HCT116 (cell line): ENCODE measurements at regions not wholly inside any gene's neighbourhood (a gene's known extent, or its start where the extent isn't known, plus 50 kb on each side); places are given as distances from the start of the nearest gene placed in this dataset.

Experiments used
- ATAC-seq: fragments of 200-7000 bp; cut with Tn5 transposase; 2 replicates; pipeline ENCODE4 v1.9.1; 2020; ENCODE audit warnings: mild to moderate bottlenecking, moderate library complexity
- BruUV-seq: library from RNA; stranded (reverse); fragments of 400-500 nt; replicated peaks from 2 replicates; lab custom pipeline; 2021; lab: Mats Ljungman, UMichigan
- CTCF ChIA-PET: fragments of 300-600 bp; sonication (Branson Sonifier 250); formaldehyde crosslinking; loops from one replicate; lab custom pipeline; 2021; ENCODE audit warnings: antibody characterized with exemption; lab: Charles Lee
- POLR2A ChIA-PET: fragments of 300-600, 350-600 bp; sonication (Branson Sonifier 250); formaldehyde crosslinking; loops from one replicate; lab custom pipeline; 2021; ENCODE audit warnings: antibody characterized with exemption; lab: Charles Lee
- RAD21 ChIA-PET, 2 experiments: fragments of 300-600 bp; sonication (Branson Sonifier 250); formaldehyde crosslinking; loops; one replicate each; lab custom pipeline; 2023; ENCODE audit warnings: low total read pairs in 2 of 2; ENCODE audit not compliant: uncharacterized antibody in 2 of 2, unreplicated experiment in 2 of 2, low non-redundant PET in 1 of 2; lab: Charles Lee
- DNase-seq: peaks from one replicate; pipeline ENCODE4 v3.0.0-alpha.2; 2010; ENCODE audit warnings: low read depth, low spot score
- H2AFZ ChIP-seq: fragments of 200-600 bp; shearing (Covaris generic), sonication (generic); 2 replicates; pipeline ENCODE4 v1.6.1; 2017; ENCODE audit warnings: low read depth, mixed run types, mixed read lengths, antibody characterized with exemption, low read length; ENCODE audit not compliant: poor library complexity, severe bottlenecking
- H3K27ac ChIP-seq: 2 replicates; pipeline ENCODE4 v1.5.1; 2012; ENCODE audit warnings: low read depth, low read length
- H3K27me3 ChIP-seq: fragments of 200-600 bp; sonication (generic); 2 replicates; pipeline ENCODE4 v1.6.1; 2016; ENCODE audit warnings: mixed run types, low read length, mixed read lengths; ENCODE audit not compliant: insufficient read depth
- H3K36me3 ChIP-seq, 2 experiments: fragments of 200-500 bp in 1 of 2; fragments of 200-600 bp in 1 of 2; sonication (Bioruptor generic) in 1 of 2; sonication (generic) in 1 of 2; 2 replicates each; pipeline versions ENCODE4 v1.5.1 to v1.6.1; 2014 to 2016; ENCODE audit warnings: low read length in 2 of 2, inconsistent platforms in 1 of 2, mixed read lengths in 1 of 2, mixed run types in 1 of 2; ENCODE audit not compliant: insufficient read depth in 2 of 2, control insufficient read depth in 1 of 2
- H3K4me1 ChIP-seq, 2 experiments: fragments of 200-600 bp in 1 of 2; sonication (generic) in 1 of 2; 2 replicates each; pipeline versions ENCODE4 v1.5.1 to v1.6.1; 2012 to 2017; ENCODE audit warnings: low read length in 2 of 2, inconsistent platforms in 1 of 2, mild to moderate bottlenecking in 1 of 2, mixed read lengths in 1 of 2, mixed run types in 1 of 2, moderate library complexity in 1 of 2; ENCODE audit not compliant: insufficient read depth in 2 of 2, control insufficient read depth in 1 of 2
- H3K4me2 ChIP-seq: fragments of 200-600 bp; sonication (generic); 2 replicates; pipeline ENCODE4 v1.6.1; 2017; ENCODE audit warnings: mixed run types, low read length, mixed read lengths
- H3K4me3 ChIP-seq, 2 experiments: fragments of 200-600 bp in 1 of 2; sonication (generic) in 1 of 2; replicated peaks in 1 of 2; 2 replicates each; pipeline ENCODE4 v1.5.1; 2011 to 2016; ENCODE audit warnings: low read length in 2 of 2, control low read depth in 1 of 2, low read depth in 1 of 2, mild to moderate bottlenecking in 1 of 2, mixed read lengths in 1 of 2, mixed run types in 1 of 2
- H3K79me2 ChIP-seq: fragments of 200-600 bp; sonication (generic); 2 replicates; pipeline ENCODE4 v1.6.1; 2017; ENCODE audit warnings: mild to moderate bottlenecking, mixed run types, low read length, moderate library complexity, mixed read lengths; ENCODE audit not compliant: insufficient read depth
- H3K9ac ChIP-seq: fragments of 200-600 bp; sonication (generic); 2 replicates; pipeline ENCODE4 v1.6.1; 2016; ENCODE audit warnings: low read length, mixed read lengths
- H3K9me2 ChIP-seq: fragments of 200-600 bp; sonication (generic), shearing (Covaris generic); 2 replicates; pipeline ENCODE4 v1.6.1; 2017; ENCODE audit warnings: mixed run types, mild to moderate bottlenecking, moderate library complexity; ENCODE audit not compliant: insufficient read depth
- H3K9me3 ChIP-seq, 2 experiments: fragments of 200-500 bp in 1 of 2; fragments of 200-600 bp in 1 of 2; sonication (Bioruptor generic) in 1 of 2; sonication (generic) in 1 of 2; 2 replicates each; pipeline ENCODE4 v1.6.1; 2014 to 2017; ENCODE audit warnings: low read length in 2 of 2, mixed read lengths in 2 of 2, inconsistent platforms in 1 of 2, low read depth in 1 of 2, mild to moderate bottlenecking in 1 of 2, mixed run types in 1 of 2, moderate library complexity in 1 of 2; ENCODE audit not compliant: control insufficient read depth in 1 of 2, insufficient read depth in 1 of 2
- H4K20me1 ChIP-seq: fragments of 200-600 bp; sonication (generic), shearing (Covaris generic); 2 replicates; pipeline ENCODE4 v1.6.1; 2017; ENCODE audit warnings: mixed run types, mild to moderate bottlenecking, moderate library complexity; ENCODE audit not compliant: insufficient read depth
- CBX3 ChIP-seq: IDR thresholded peaks from 2 replicates; pipeline ENCODE4 v1.6.1; 2012; ENCODE audit warnings: low read depth
- CTCF ChIP-seq, 3 experiments: fragments of 200-600 bp in 1 of 3; sonication (generic) in 1 of 3; IDR thresholded peaks in 2 of 3; conservative IDR thresholded peaks in 1 of 3; 2 replicates each; pipeline ENCODE4 v1.5.1; 2012 to 2017; ENCODE audit warnings: low read depth in 2 of 3, low read length in 2 of 3, antibody characterized with exemption in 1 of 3, borderline replicate concordance in 1 of 3, control low read depth in 1 of 3, mild to moderate bottlenecking in 1 of 3, mixed read lengths in 1 of 3, mixed run types in 1 of 3, moderate library complexity in 1 of 3; ENCODE audit not compliant: insufficient read depth in 1 of 3
- ELF1 ChIP-seq: IDR thresholded peaks from 2 replicates; pipeline ENCODE4 v1.6.1; 2012; ENCODE audit warnings: low read depth, borderline replicate concordance
- EZH2 ChIP-seq: fragments of 200-600 bp; sonication (generic); IDR thresholded peaks from 2 replicates; pipeline ENCODE4 v1.6.1; 2017; ENCODE audit warnings: antibody characterized with exemption, mixed run types
- EZH2phosphoT487 ChIP-seq: fragments of 200-600 bp; IDR thresholded peaks from 2 replicates; pipeline ENCODE4 v1.6.1; 2018; ENCODE audit warnings: antibody characterized with exemption, borderline replicate concordance
- JUND ChIP-seq: IDR thresholded peaks from 2 replicates; pipeline ENCODE4 v1.6.1; 2012
- MAX ChIP-seq: IDR thresholded peaks from 2 replicates; pipeline ENCODE4 v1.6.1; 2012
- POLR2A ChIP-seq: IDR thresholded peaks from 2 replicates; pipeline ENCODE4 v1.7.0; 2011; ENCODE audit warnings: borderline replicate concordance; ENCODE audit not compliant: insufficient read depth, insufficient read length; ENCODE audit errors: extremely low read depth
- REST ChIP-seq: IDR thresholded peaks from 2 replicates; pipeline ENCODE4 v1.6.1; 2012; ENCODE audit warnings: low read depth
- SP1 ChIP-seq: IDR thresholded peaks from 2 replicates; pipeline ENCODE4 v1.6.1; 2012; ENCODE audit warnings: low read depth
- SRF ChIP-seq: IDR thresholded peaks from 2 replicates; pipeline ENCODE4 v1.6.1; 2012; ENCODE audit warnings: low read depth
- YY1 ChIP-seq: IDR thresholded peaks from 2 replicates; pipeline ENCODE4 v1.6.1; 2011; ENCODE audit warnings: low read length, low read depth, moderate library complexity, mild to moderate bottlenecking; ENCODE audit not compliant: insufficient replicate concordance; ENCODE audit errors: extremely low read depth
- ZBTB33 ChIP-seq: IDR thresholded peaks from 2 replicates; pipeline ENCODE4 v1.6.1; 2011; ENCODE audit warnings: mild to moderate bottlenecking, low read length, moderate library complexity; ENCODE audit not compliant: insufficient replicate concordance; ENCODE audit errors: extremely low read depth
- ZFX ChIP-seq: fragments of 450-650 bp; IDR thresholded peaks from 2 replicates; pipeline ENCODE4 v1.6.1; 2017
- intact Hi-C: fragments of 100-400 bp; cut with micrococcal nuclease; formaldehyde crosslinking; loops from 2 replicates; pipeline ENCODE4 v1.10.0; 2022

- CTCF ChIA-PET = no interaction called here
- no peaks in the 10 kb centered on the region for H3K9me3 ChIP-seq
- H3K9me2 ChIP-seq = no peaks in the 10 kb centered on the region
- RAD21 ChIA-PET = no interaction called here
- ATAC-seq = no peak
- no peak overlapping the region for H3K4me2 ChIP-seq
- DNase-seq = no peak
- no peaks in the 10 kb centered on the region for H3K79me2 ChIP-seq
- POLR2A ChIA-PET = no interaction called here
- no peaks in the 10 kb centered on the region for H4K20me1 ChIP-seq
- no peak overlapping the region for H3K9ac ChIP-seq
- peaks cover 19% of the 10 kb centered on the region for H3K27me3 ChIP-seq
- no peaks in the 10 kb centered on the region for H3K4me1 ChIP-seq
- H3K27ac ChIP-seq = no peak overlapping the region
- no TSS peak for BruUV-seq
- H3K36me3 ChIP-seq = no peaks in the 10 kb centered on the region
- intact Hi-C loops = no loop called here
- TF ChIP-seq EZH2 (no peak), EZH2phosphoT487 (no peak), SRF (no peak), ZBTB33 (no peak), ZFX (no peak), YY1 (no peak), ELF1 (no peak)
- no peak overlapping the region for H2AFZ ChIP-seq
- H3K4me3 ChIP-seq = no peak overlapping the region
These were observed 515.4 kb downstream of the FUT8 start for GRCh38 chr14:65927931-65928356.

GRCh38 chr14:65928995-65929394, 516.5 kb downstream of the FUT8 start:
- CTCF ChIA-PET = no interaction called here
- Histone ChIP-seq H2AFZ (no peak overlapping the region), H3K4me1 (no peaks in the 10 kb centered on the region), H3K9me2 (no peaks in the 10 kb centered on the region), H3K4me3 (no peak overlapping the region), H3K27ac (no peak overlapping the region), H3K9me3 (no peaks in the 10 kb centered on the region), H3K4me2 (no peak overlapping the region), H3K79me2 (no peaks in the 10 kb centered on the region), H3K27me3 (peaks cover 19% of the 10 kb centered on the region), H4K20me1 (no peaks in the 10 kb centered on the region), H3K36me3 (no peaks in the 10 kb centered on the region), H3K9ac (no peak overlapping the region)
- RAD21 ChIA-PET = no interaction called here
- no TSS peak for BruUV-seq
- intact Hi-C loops = no loop called here
- no peak for DNase-seq
- ATAC-seq = no peak
- POLR2A ChIA-PET = no interaction called here
- TF ChIP-seq CTCF (IDR thresholded peaks at IDR 0.05 in 2 of 3, conservative IDR thresholded peaks at IDR 0.05 in 1 of 3; ENCODE audit: borderline replicate concordance in 1 of 3, insufficient read depth in 1 of 3, low read depth in 2 of 3, low read length in 2 of 3) (no peak), POLR2A (no peak), ELF1 (no peak), MAX (no peak), REST (no peak), JUND (no peak), CBX3 (no peak), SP1 (no peak), YY1 (no peak)
